VCaP (cell line): ENCODE measurements at regions not wholly inside any gene's neighbourhood (a gene's known extent, or its start where the extent isn't known, plus 50 kb on each side); places are given as distances from the start of the nearest gene placed in this dataset.

ENCODE experiments used
- H3K27ac ChIP-seq: fragments of 450-650 bp; 2 replicates; pipeline ENCODE4 v1.5.1; 2017
- CTCF ChIP-seq: fragments of 450-650 bp; conservative IDR thresholded peaks from 2 replicates; pipeline ENCODE4 v1.5.1; 2017; ENCODE audit warnings: mild to moderate bottlenecking, moderate library complexity

DNA sequence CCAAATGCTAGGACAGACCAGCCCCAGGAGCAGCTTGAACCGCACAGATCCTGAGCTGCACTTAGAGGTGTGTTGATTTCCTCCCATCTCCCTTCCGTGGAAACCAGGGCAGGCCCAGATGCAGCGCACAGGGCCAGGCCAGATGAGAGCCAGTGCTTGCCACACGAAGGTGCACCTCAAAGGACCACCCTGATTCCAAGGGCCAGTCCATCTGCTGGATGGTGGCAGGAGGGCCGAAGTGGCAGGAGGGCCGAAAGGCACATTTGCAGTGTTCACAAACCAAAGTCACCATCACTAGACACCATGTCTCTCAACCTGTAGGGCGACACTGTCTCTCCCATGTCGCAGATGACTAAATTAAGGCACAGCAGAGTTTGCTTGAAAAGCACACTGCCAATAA lies 370.7 kb upstream of the MYT1L start:
- TF ChIP-seq CTCF = no peak
- H3K27ac ChIP-seq = no peak overlapping the region

DNA sequence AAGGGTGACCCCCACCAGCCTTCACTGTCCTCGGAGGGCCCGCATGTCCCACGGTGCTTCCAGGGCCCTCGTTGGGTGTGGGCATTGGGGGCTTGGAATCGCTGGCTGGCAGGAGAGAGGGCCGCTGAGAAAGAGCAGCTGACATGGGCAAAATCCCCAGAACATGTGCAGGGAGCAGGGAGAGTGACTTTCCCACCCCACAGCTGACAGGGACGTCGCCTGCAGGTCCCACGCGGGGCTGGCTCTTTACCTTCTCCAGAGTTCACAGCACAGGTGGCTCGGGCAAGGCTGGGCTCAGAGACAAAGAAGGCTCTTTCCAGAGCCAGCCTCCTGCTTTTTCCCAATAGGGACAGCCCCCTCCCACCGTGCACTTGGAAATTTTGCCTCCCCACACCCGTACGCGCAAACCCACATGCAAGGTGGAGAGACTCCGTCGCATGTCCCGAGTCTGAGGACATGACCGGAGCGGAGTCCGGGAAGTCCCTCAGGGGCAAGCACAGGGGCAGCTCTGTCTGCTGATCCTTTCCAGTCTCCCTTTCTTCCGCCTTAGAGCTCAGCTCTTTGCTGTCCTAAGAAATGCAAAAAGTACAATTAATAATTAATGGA lies 370.2 kb upstream of the MYT1L start:
- no peak for TF ChIP-seq CTCF
- no peak overlapping the region for H3K27ac ChIP-seq

DNA sequence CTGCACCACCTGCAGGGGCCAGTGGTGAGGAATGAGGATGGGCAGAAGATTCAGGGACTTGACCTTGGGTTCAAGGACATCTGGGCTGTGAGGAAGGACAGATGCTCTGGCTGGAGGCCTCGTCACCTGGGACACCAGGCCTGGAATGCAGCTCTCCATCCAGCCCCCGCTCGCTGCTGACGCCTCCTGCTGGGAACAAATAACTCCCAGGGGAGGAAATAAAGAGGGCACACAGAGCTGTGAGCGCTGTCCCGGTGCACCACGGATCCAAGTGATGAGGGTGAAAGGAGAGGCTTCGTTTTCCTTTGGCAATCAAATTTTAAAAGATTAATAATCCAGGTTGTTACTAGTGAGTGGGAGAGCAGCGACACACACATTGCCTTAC lies 368.0 kb upstream of the MYT1L start:
- no peak for TF ChIP-seq CTCF
- no peak overlapping the region for H3K27ac ChIP-seq

DNA sequence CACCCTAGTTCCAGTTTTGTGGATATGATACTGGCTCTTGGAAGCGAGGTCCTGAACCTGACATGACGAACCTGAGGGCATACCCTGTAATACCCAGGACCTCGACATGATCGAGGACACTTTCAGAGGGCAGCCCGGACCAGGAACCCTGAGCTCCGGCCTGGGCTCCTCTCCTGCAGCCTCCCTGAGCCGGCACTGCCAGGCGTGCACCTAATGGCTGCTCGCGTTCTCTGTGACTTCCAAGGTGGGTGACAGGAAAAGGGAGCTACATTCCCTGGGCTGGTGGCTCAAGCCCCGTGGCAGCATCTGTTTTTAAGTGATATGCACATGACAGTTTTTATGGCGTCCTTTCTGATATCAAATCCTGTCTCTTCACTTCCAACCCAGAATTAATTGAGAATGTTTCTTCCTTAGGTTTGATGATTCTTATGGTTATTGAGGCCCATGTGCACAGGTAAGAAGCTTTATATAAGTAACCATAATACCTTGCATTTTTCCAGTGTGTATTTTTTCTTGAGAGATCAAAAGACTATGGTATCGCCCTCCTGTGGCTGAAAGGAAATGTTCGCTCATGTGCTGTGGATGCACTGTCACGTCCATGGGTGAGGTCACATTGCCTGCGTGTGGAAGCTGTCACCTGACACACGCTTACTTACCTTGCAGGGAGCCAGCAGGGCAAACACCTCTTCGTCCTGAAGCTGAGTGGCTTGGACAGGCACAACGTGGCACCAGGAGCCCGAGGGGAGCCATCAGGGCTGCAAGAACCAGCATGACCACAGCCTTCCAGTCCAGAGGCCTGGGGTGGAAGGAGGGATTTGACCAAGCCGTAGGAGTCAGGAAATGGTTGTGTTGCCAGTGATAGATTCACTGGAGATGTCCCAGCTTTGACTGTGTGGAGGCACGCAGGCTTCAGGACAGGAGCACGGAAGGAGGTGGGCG lies 367.4 kb upstream of the MYT1L start:
- H3K27ac ChIP-seq = no peak overlapping the region
- peak; percentile 68 for TF ChIP-seq CTCF

DNA sequence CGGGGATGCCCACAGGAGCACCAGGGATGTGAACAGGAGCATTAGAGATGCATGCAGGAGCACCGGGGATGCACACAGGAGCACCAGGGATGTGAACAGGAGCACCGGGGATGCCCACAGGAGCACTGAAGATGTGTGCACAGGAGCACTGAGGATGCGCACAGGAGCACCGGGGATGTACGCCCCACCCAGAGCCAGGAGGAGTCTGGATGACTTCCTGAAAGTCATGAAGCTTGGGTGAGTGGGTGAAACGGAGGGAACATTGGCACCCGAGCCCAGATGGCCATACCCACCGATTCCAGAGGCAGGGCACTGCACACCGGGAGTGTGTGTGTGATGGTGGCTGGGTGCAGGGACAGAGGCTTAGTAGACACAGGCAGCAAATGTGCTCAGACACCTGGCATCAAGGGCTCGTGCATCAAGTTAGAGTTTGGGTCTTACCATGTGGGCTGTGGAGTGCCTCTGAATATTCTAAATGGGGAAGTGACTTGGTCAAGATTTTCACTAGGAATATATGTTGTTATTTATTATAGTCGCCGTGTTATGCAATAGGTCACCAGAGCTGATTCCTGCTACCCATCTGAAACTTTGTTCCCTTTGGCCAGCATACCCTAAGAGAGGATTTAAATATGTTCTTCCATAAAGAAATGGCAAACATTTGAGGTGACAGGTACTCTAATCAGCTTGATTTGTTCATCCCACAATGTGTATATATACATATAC lies 365.8 kb upstream of the MYT1L start:
- no peak for TF ChIP-seq CTCF
- H3K27ac ChIP-seq = no peak overlapping the region

- no peak for TF ChIP-seq CTCF
- no peak overlapping the region for H3K27ac ChIP-seq
Observed at GRCh38 chr2:2696325-2696724, 365.2 kb upstream of the MYT1L start.

DNA sequence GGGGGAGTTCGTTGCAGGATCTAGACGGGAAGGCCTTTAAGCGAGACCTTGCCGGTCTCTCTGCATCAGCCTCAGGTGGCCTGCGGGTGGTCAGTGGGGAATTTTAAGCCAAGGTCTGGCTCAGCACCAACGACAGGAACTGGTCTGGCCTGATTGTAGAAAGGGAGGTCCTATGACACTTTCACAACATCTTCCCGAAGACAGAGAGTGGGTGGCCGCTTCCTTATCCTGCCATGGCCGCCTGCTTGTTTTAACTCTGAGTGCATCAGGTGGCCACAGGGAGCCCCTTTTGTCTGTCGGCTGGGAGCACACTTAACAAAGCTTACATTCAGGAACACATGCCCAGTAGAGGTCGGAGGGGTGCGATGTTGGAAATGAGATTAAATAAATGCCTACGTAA lies 363.7 kb upstream of the MYT1L start:
- H3K27ac ChIP-seq = no peak overlapping the region
- no peak for TF ChIP-seq CTCF
